Gastrocnemius medialis (tissue), 4 donors: ENCODE measurements at regions not wholly inside any gene's neighbourhood (a gene's known extent, or its start where the extent isn't known, plus 50 kb on each side); places are given as distances from the start of the nearest gene placed in this dataset.

Experiments used
- CTCF ChIP-seq, 5 experiments: fragments of 450-650 bp in 3 of 5; fragments of 200-600 bp in 2 of 5; sonication (generic) in 2 of 5; IDR thresholded peaks in 4 of 5; conservative IDR thresholded peaks in 1 of 5; 1 replicate in 4 of 5; 2 replicates in 1 of 5; pipeline ENCODE4 v1.5.1; 2016 to 2019; ENCODE audit warnings: antibody characterized with exemption in 5 of 5, mild to moderate bottlenecking in 3 of 5, moderate library complexity in 3 of 5
- POLR2A ChIP-seq, 2 donors: fragments of 450-650 bp; IDR thresholded peaks; one replicate each; pipeline ENCODE4 v1.6.1; 2017; ENCODE audit warnings: antibody characterized with exemption in 2 of 2, mild to moderate bottlenecking in 2 of 2, moderate library complexity in 2 of 2

GRCh38 chr10:21165489-21165888 lies 268.4 kb upstream of the NEBL start:
- no peak for TF ChIP-seq POLR2A (IDR thresholded peaks at IDR 0.05)
- TF ChIP-seq CTCF (IDR thresholded peaks at IDR 0.05 in 4 of 5, conservative IDR thresholded peaks at IDR 0.05 in 1 of 5): no peak
